ENCODE measurements at regions not wholly inside any gene's neighbourhood (a gene's known extent, or its start where the extent isn't known, plus 50 kb on each side); places are given as distances from the start of the nearest gene placed in this dataset.

DNA sequence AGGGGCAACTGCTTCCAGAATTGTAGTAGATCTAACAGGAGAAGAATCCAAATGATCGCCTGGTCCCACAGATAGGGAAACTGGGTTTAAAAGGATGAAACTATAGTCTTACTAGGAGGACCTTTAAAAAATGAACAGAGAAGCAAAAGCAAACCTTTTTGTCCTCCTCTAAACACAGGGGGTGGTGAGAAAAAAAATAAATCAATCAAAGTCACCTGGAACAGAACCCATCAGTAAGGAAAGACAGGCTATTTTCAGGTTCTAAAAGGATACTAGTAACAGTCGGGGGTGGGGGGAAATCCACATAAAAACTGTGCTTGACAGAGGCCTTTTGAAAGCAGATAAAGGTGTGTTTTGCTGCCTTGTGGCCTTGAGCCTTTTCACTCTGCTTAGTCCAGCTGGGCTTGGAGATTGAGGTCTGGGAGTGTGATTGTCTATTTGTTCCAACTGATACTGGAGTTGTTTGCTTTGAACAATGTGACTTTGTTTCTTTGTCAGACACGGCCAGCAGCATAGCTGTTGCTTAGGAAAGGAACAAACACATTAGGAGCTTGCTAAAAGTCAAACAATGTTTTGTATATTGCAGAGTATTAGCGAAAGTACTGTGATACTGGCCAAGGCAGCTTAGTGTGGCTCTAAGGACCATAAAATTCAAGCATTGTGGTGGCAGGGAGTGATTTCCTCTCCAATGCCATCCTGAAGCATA lies 141.1 kb upstream of the IRF2BP2 start:
- intact Hi-C loops (cut with DNase I) = no loop called here

DNA sequence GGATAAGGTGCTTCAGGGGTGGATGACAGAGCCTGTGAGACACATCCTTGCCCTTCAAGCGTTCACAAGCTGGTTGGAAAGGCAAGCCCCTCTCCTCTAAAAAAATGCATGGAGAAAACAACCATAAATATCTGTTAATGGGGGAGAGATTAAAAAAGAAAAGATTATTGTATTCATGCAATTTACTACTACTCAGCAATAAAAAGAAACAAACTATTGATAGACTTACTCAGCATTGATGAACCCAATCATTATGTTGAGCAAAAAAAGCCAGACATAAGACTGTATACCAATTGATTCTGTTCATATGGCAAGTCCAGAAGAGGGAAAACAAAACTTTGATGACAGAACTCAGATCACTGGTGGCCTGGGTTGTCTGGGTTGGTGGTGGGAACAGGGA lies 138.7 kb upstream of the IRF2BP2 start:
- no peak for DNase-seq (ENCODE audit: low spot score)
- intact Hi-C loops (cut with DNase I) = no loop called here

More for the DNA sequence above, 141.1 kb upstream of the IRF2BP2 start:
- no peak for DNase-seq (ENCODE audit: low spot score)

DNA sequence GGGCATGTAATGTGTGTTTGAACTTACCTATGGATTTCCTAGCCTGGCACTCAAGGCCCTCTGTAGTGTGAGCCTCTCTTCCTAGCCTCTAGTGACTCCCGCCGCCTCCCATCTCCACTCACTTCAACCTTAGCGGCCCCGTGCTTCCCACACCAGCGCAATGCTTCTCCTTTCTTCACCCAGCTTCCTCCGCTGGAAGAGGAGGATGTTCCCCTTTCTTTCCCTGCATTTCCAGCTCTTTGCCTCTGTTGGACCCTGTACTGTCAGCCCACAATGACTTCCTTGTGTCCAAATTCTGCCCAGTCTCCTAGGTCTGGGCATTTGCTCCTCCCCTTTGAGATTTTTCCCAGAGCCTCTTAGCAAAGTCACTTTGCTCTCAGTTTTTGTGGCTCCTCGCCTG lies 138.1 kb upstream of the IRF2BP2 start:
- intact Hi-C loops (cut with DNase I) = no loop called here

DNA sequence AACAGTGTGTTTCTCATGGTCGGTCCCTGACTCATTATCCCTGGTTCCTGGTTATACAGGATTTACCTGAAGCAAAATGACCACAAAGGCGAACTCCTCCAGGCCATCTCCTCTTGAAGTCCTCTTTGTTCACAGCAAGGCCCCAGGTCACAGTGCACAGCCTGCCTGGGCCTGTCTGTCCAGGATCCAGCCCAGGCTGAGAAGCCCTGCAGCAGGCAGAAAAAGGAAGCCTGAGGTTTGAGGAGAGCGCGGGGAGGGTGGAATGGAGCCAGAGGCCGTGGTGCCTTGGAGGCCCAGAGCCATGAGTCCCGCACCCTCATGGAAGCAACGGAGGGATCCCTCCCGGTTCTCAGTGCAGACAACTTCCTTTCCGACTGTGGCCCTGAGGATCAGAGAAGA lies 136.8 kb upstream of the IRF2BP2 start:
- intact Hi-C loops (cut with DNase I) = no loop called here
- DNase-seq (ENCODE audit: low spot score) = no peak

More for the DNA sequence above, 138.1 kb upstream of the IRF2BP2 start:
- DNase-seq (ENCODE audit: low spot score) = no peak

DNA sequence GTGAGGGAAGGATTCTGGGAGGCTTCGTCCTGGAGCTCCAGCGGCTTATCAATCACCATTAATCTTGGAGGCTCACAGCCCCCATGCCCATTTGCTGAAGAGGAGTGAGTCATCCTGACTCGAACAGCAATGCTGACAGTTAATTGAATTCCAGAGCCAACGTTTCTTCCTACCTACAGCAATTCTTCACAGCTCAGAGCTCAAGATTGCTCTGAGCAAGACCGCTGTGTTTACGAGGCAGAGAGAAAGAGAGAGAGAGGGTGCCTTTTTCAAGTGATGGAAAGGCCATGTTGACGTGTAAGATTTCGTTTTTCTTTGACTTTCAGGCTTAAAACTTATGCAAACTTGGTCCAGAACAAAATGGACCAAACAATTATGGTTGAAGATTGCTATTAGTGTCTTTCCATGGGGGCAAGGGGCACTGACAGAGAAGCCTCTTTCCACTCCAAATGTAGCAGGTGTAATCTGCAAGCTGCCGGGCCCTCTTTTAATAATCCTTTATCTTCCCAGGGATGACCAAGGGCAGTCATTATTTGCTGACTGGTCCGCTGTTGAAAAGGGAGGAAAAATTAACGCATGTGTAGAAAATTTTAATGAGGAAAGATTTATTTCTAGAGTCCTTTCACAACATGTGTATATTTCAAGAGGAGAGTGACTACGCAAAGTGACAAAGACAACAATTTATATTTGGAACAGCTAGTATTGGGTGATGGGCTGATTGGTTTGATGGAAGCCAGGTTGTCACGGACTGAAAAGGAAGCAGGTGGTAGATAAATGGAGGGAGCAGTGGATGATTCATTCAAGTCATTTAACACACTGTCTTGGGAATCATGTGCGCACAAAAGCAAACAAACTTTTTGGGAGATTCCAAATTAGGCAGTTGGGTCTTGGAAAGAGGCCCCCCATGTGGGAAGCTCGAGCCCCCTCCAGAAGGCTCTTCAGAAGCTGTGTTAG lies 136.1 kb upstream of the IRF2BP2 start:
- intact Hi-C loops (cut with DNase I) = no loop called here
- no peak for DNase-seq (ENCODE audit: low spot score)

DNA sequence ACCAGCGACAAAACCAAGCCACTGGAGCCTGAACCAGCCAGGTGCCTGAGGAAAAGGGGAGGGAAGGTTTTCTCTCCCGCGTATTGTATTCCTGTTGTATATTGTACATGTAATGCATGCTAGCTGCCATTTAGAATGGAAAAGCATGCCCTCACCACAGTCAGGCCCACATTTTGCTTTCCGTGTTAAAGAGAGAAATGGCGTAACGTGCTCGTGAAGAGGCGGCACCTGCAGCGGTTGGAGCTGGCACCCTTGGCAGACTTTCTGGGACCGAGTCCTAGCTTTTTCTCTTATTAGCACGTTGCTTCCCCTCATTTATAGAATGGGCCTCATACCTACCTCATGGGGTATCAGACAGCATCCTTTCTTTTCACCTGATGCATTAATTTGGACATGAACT lies 135.3 kb upstream of the IRF2BP2 start:
- intact Hi-C loops (cut with DNase I) = no loop called here
- DNase-seq (ENCODE audit: low spot score) = no peak

DNA sequence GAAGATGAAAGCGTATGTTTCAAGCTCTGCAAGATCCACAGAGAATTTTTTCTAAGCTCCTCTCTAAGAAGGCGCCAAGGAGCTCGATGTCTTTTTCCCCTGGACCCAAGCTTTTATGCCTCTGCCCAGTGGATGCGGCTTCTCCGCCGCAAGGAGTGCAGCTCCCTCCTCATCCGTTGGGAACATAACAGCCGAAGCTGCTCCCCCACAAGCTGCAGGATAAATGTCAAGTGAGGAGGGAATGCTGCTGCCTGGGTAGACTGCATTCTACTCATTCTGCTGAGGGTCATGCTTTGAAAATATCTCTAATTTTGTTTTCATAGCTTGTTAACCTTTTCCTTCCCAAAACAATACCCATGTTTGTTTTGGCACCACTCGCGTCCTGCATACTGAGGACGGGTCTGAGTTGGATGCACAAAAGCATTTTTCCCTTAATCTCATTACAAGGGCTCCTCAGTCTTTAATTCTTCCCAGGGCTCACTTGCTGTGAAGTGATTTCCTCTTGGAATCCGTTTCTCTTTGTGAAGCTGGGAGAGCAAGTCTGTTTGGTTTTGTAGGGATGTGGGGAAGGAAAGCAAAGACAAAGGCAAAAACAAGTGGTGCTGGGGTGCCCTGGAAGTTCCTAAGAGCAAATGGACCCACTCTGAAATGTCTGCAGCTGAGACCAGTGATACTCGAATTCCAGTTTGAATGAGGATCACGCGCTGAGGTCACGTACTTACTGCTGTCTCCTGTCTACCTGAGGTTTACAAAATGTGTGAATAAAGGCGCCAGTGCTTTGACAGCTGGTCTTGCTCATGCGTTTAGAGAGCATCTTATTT lies 134.0 kb upstream of the IRF2BP2 start:
- intact Hi-C loops (cut with DNase I) = no loop called here
- no peak for DNase-seq (ENCODE audit: low spot score)

DNA sequence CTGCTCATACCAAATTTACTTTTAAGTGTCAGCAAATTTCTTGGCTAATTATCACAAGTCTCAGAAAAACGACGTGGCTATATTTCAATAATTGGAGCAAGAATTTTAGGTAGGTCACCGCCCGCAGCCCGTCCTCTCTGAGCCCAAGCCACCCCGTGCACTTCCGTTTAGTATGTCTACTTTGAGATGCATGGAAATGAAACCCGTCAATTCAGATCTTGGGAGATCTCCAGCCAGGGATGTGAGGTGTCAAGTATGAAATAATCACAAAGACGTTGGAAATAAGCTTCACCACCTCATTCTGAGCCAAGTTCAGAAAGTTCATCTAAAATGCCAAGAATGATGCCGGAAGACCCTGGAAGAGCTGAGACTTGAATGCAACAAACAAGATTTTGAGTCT lies 132.6 kb upstream of the IRF2BP2 start:
- intact Hi-C loops (cut with DNase I) = no loop called here
- no peak for DNase-seq (ENCODE audit: low spot score)

DNA sequence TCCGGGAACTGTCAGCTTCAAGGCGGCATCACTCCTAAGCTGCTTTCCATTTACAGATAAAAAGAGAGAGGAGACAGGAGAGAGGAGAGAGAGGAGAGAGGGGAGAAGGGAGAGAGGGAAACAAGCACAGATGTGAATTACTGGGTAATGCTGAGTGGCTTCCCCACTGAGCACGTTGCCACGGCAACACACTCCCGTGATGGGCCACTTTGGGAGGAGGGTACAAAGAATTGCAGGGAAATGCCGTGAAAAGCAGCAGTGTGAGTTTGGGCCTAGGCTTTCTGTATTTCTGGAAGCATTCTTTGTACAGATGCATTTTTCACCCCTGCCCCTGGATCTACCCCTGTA lies 128.0 kb upstream of the IRF2BP2 start:
- no peak for DNase-seq (ENCODE audit: low spot score)
- intact Hi-C loops (cut with DNase I) = no loop called here

DNA sequence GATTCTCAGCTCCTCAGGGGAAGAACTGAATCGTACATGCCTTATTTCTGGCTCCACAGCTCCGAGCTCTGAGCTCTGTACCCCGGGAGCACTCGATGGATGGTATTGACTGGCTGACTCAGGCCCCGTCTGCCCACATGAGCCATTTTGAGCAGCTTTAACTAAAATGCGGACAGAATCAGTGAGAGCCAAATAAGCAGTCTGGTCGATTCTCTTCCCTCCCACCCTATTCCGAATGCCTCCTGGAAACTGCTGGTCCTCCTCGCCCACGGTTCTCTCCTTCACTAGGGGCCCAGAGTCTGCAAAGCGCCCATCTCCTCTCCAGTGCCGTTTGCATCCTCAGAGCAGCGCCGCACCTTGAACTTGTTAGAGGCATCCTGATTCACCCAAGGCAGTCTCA lies 125.9 kb upstream of the IRF2BP2 start:
- DNase-seq (ENCODE audit: low spot score) = no peak
- intact Hi-C loops (cut with DNase I) = no loop called here

DNA sequence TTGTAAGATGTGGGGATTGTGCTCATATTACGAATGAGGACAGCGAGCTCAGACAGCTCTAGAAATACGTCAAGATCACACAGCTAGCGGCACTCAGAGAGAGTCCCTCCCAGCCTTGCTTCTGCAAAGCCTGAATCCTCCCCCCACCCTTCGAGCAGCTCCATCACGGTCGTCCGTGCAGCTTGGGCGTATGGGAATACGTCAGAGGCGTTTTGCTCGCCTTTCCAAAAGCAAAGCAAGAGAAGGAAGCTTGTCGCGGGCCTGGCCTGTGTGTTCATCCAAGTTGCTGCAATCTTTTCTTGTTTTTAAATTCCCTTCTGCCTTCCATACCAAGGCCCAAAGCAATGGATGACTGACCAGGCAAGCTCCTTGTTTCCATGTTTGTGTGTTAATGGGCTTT lies 125.5 kb upstream of the IRF2BP2 start:
- intact Hi-C loops (cut with DNase I) = no loop called here
- no peak for DNase-seq (ENCODE audit: low spot score)

DNA sequence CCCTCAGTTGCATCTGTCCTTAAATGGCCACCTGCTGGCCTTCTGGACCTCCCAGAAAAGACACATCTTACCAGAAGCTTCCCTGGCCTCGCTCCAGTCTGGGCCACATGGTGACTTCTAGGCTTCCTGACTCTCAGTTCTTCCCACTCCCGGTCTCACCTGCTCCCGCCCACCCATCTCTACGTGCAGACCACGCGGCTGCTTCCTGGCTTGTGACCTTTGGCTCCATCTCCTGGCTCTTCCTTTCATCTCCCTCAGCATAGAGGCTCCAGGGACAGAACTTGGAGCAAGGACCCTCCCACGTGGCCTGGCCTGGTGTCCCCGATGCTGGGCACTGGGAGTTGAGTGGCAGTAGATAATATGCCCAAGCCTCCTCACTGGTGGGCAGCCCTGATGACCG lies 124.9 kb upstream of the IRF2BP2 start:
- intact Hi-C loops (cut with DNase I) = no loop called here
- no peak for DNase-seq (ENCODE audit: low spot score)

DNA sequence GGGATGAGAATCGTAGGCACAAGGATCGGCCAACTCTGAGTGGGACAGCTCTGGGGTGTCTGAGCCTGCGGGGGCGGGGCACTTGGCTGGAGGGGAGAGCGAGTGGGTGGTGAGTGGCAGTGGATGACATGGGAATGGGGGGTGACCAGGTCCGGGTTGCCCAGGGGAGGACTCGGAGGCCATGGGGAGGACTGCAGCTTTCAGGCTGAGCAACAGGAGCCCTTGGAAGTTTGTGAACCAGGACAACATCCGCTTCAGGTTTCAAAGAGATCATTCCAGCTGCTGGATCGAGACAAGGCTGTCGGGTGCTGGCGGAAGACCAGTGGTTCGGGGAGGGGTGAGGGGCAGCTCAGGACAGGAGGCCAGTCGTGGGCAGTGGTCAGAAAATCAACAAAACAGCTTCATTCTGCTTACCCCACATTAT lies 124.4 kb upstream of the IRF2BP2 start:
- intact Hi-C loops (cut with DNase I) = no loop called here
- DNase-seq (ENCODE audit: low spot score) = no peak

DNA sequence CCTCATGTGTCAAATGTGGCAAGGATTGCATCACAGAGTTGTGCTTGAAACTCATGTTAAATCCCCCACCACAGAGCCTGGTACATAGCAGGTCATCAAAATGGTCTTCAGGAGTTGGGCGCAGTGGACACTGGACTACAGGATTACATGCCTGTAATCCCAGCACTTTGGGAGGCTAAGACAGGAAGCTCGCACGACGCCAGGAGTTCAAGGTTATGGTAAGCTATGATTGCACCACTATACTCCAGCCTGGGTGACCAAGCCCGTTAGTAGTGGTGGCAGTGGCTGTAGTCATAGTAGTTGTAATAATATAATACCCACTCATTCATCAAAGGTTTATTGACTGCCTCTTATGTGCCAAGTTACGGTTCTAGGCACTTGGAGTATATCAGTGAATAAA lies 123.4 kb upstream of the IRF2BP2 start:
- intact Hi-C loops (cut with DNase I) = no loop called here

DNA sequence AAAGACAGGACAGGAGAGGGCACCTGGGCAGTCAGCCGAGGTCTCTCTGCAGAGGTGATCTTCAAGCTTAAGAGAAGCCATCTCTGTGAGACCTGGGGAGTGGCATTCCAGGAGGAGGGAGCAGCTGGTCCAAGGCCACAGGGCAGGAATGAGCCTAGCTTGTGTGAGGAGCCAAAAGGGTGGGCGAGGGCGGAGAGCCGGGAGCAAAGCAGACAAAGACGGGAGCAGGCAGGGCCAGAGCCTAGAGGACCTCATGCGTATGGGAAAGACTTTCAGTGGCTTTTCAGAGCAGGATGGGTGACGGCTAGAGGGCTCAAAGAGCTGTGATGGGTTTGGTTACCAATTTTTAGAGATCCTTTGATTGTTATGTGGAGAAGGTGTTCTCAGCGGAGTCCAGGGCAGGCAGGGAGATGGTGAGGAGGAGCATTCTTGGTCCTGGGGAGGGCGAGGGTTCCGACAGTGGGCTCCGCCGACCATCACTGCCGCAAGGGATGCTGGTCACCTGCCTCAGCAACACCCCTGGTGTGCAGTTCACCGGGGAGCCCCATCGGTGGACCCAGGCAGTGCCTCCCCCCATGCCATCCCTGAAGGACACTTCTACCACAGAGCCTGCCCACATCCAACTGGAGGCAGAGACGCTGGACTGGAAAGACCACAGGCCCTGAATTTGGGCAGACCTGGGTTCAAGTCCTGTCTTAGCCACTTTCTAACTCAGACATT lies 122.9 kb upstream of the IRF2BP2 start:
- intact Hi-C loops (cut with DNase I) = no loop called here
- no peak for DNase-seq (ENCODE audit: low spot score)

More for the DNA sequence above, 123.4 kb upstream of the IRF2BP2 start:
- no peak for DNase-seq (ENCODE audit: low spot score)

DNA sequence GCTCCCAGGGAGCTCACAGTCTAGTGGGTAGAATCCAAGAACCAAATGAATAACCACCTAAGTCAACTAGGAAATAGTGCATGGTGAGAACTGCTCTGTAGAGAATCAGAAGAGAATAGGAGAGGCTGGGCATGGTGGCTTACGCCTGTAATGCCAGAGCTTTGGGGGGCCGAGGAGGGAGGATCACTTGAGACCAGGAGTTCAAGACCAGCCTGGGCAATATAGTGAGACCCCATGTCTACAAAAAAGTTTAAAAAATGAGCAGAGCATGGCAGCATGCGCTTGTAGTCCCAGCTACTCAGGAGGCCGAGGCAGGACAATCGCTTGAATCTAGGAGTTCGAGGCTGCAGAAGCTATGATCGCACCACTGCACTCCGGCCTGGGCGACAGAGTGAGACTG lies 122.3 kb upstream of the IRF2BP2 start:
- no peak for DNase-seq (ENCODE audit: low spot score)
- intact Hi-C loops (cut with DNase I) = no loop called here

DNA sequence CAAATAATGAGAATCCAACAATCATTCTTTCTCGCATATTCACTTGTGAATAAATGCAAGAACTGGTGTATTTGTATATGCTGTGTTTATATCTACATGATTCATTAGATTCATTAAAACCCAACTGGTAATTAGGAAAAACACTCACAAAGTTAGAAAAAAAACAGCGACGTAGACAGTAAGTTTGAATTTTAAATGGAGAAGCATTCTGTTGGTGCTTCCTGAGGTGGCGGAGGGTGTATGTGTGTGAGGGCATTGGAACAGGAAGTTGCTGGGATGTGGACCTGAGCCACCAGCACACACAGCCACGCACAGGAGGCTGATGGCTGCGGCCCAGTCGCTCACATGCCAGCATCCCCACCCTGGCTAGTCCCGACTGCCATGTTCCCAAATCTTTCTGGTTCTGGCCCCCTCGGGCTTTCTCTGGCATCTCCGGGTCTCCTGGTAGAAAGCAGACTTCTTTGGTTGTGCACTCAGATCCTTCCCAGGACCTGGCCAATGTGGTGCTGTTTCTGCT lies 121.6 kb upstream of the IRF2BP2 start:
- intact Hi-C loops (cut with DNase I) = no loop called here
- no peak for DNase-seq (ENCODE audit: low spot score)

DNA sequence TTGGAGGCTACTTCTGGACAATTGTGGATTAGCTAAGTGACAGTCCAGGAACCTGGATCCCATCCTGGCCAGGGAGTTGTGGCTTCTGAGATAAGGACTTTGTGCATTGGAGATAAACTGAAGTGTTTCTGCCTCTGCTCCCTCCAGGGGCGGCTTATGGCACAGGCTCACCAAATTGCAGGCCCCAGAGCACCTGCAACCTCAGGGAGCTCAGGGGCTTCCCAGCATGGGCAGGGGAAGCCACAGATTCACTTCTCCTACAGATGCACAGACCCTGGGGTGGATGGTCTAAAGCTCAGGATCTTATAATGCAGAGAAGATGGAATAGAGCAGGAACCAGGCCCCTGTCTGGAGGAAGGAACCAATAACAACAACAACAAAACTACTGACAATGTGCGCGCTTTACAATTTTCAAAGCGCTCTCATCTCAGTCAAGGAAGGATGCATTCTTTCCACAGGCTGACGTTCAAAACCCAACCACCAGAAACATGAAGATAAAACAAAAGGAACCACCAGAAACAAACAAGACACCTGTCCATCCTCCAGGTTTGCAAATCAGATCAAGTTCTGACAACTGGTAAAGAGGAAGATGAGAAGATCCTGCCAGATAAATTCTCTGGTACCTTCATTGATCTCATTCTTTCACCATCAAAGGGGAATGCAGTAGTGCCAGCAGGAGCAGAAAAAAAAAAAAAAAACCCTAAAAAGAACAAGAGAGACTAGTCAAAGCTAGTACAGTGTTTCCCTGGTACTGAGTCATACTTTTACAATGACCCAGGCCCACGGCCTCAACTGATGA lies 121.0 kb upstream of the IRF2BP2 start:
- intact Hi-C loops (cut with DNase I) = no loop called here
- DNase-seq (ENCODE audit: low spot score) = no peak

DNA sequence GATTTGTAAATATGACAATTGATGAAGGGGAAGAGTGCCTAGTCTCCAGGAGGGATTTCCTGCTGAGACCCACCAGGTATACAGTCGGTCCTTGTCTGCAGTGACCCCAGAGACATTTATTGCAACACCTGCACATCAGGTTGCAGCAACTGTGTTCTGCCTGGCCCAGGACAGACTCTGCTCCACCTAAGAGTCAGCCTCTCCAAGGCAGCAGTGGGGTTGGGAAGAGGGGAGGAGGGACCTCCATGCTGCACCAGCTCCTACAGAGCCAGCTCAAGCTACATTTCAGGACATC lies 120.4 kb upstream of the IRF2BP2 start:
- intact Hi-C loops (cut with DNase I) = no loop called here
- no peak for DNase-seq (ENCODE audit: low spot score)
